ENCODE measurements at regions not wholly inside any gene's neighbourhood (a gene's known extent, or its start where the extent isn't known, plus 50 kb on each side); places are given as distances from the start of the nearest gene placed in this dataset.

DNA sequence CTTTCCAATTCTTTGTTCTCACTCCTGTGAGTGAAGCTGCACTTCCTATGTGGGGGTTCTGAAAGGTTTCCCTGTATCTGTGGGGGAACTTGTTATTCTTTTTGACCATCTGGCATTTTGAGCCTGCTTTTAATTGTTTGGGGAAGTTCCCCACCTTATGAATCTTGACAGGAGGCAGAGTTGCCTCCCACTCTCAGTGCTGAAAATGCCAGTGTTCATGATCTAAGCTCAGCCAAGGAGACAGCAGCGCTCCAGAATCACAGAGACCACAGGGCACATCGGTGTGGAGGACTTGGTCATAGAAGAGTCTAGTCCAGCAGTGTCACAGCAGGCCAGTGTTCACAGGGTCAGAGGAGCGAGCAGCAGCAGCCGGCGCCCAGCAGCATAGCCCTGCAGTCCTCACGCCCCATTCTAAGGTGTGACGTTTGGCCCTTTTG is 63.8 kb upstream of the PRDX6 start:
- WGBS (ENCODE audit: low lambda C conversion rate, missing lambda C conversion rate), result 98% methylated on average over 7 of the region's 7 CpGs
- H3K27ac ChIP-seq, result no peak overlapping the region
- no peak for DNase-seq (ENCODE audit: low spot score)
- no peaks in the 10 kb centered on the region for H3K9me3 ChIP-seq (ENCODE audit: low read depth)
- H3K9me2 ChIP-seq (replicated peaks; ENCODE audit: insufficient read depth), result no peaks in the 10 kb centered on the region
- no peaks in the 10 kb centered on the region for H3K36me3 ChIP-seq (replicated peaks; ENCODE audit: insufficient read depth, low read depth)
- H3K79me2 ChIP-seq, result no peaks in the 10 kb centered on the region
- peaks cover 6% of the 10 kb centered on the region for H3K4me1 ChIP-seq (ENCODE audit: insufficient read depth)
- H3K4me2 ChIP-seq, result no peak overlapping the region
- H2AFZ ChIP-seq, result no peak overlapping the region
- no peaks in the 10 kb centered on the region for H4K20me1 ChIP-seq (ENCODE audit: insufficient read depth, poor library complexity, severe bottlenecking)
- no peak overlapping the region for H3K4me3 ChIP-seq
- H3K27me3 ChIP-seq, result no peaks in the 10 kb centered on the region
- TF ChIP-seq EZH2 (IDR thresholded peaks at IDR 0.05; ENCODE audit: borderline replicate concordance) (no peak), EZH2phosphoT487 (IDR thresholded peaks at IDR 0.05; ENCODE audit: low read depth, severe bottlenecking, unreplicated experiment) (no peak)
- TF ChIP-seq, protein P1, sequence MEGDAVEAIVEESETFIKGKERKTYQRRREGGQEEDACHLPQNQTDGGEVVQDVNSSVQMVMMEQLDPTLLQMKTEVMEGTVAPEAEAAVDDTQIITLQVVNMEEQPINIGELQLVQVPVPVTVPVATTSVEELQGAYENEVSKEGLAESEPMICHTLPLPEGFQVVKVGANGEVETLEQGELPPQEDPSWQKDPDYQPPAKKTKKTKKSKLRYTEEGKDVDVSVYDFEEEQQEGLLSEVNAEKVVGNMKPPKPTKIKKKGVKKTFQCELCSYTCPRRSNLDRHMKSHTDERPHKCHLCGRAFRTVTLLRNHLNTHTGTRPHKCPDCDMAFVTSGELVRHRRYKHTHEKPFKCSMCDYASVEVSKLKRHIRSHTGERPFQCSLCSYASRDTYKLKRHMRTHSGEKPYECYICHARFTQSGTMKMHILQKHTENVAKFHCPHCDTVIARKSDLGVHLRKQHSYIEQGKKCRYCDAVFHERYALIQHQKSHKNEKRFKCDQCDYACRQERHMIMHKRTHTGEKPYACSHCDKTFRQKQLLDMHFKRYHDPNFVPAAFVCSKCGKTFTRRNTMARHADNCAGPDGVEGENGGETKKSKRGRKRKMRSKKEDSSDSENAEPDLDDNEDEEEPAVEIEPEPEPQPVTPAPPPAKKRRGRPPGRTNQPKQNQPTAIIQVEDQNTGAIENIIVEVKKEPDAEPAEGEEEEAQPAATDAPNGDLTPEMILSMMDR (IDR thresholded peaks at IDR 0.05; ENCODE audit: poor library complexity), result no peak

DNA sequence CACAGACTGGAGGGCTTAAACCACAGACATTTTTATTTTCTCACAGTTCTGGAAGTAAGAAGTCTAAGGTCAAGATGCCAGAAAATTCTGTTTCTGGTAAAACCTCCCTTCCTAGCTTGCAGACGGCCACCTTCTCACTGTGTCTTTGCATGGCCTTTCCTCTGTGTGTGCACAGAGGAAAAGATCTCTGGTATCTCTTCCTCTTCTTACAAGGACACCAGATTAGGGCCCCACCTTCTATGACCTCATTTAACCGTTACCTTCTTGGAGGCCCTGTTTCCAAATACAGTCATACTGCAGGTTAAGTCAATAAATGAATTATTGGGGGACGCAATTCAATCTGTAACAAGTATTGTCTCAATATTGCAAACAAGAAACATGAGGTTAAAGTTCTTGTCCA is 63.0 kb upstream of the PRDX6 start:
- DNase-seq (ENCODE audit: low spot score), result no peak
- H4K20me1 ChIP-seq (ENCODE audit: insufficient read depth, poor library complexity, severe bottlenecking), result no peaks in the 10 kb centered on the region
- H3K27ac ChIP-seq, result no peak overlapping the region
- H3K4me1 ChIP-seq (ENCODE audit: insufficient read depth), result peaks cover 6% of the 10 kb centered on the region
- H3K79me2 ChIP-seq, result no peaks in the 10 kb centered on the region
- H2AFZ ChIP-seq, result no peak overlapping the region
- no peak overlapping the region for H3K4me3 ChIP-seq
- H3K27me3 ChIP-seq, result no peaks in the 10 kb centered on the region
- no peaks in the 10 kb centered on the region for H3K9me3 ChIP-seq (ENCODE audit: low read depth)
- H3K4me2 ChIP-seq, result no peak overlapping the region
- no peak for TF ChIP-seq EZH2 (IDR thresholded peaks at IDR 0.05; ENCODE audit: borderline replicate concordance)
- no peak for TF ChIP-seq EZH2phosphoT487 (IDR thresholded peaks at IDR 0.05; ENCODE audit: low read depth, severe bottlenecking, unreplicated experiment)
- TF ChIP-seq, protein P1 (IDR thresholded peaks at IDR 0.05; ENCODE audit: poor library complexity), result no peak
- no peaks in the 10 kb centered on the region for H3K36me3 ChIP-seq (replicated peaks; ENCODE audit: insufficient read depth, low read depth)
- no peaks in the 10 kb centered on the region for H3K9me2 ChIP-seq (replicated peaks; ENCODE audit: insufficient read depth)
- 86% methylated on average over 3 of the region's 3 CpGs for WGBS (ENCODE audit: low lambda C conversion rate, missing lambda C conversion rate)

DNA sequence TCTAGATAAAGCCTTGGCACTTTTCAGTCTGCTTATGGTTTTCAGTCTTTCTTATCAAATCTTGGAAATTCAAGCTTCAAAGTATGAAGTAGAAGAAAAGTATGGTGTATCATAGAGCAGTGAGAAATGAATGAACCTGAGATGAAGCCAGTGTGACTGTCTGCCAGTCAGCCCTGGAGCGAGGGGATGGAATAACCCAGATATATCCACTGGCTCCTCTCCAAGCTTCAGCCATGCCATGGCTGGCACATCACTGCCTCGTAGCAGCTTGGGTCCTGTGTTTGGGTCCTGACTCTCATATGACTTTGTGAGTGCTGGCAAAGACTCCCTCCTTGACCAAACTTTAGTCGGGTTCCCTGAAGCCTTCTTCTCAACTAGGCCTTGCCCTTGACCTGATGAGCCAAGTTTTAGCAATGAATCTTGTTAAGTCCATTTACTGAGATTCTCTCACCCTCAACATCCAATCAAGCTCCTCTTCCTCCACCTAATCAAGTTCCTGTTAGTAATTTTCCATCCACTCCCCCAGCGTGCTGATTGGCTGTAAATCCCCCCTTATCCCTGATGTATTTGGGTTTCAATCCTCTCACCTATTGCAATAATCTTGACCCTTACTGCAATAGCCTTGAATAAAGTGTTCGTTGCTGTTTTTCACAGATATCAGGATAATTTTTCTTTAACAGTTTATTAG is 62.5 kb upstream of the PRDX6 start:
- Histone ChIP-seq H3K36me3 (replicated peaks; ENCODE audit: insufficient read depth, low read depth) (no peaks in the 10 kb centered on the region), H2AFZ (no peak overlapping the region), H3K4me3 (no peak overlapping the region), H3K27ac (no peak overlapping the region), H3K79me2 (no peaks in the 10 kb centered on the region), H3K4me2 (no peak overlapping the region), H3K4me1 (ENCODE audit: insufficient read depth) (peaks cover 6% of the 10 kb centered on the region), H4K20me1 (ENCODE audit: insufficient read depth, poor library complexity, severe bottlenecking) (no peaks in the 10 kb centered on the region), H3K9me3 (ENCODE audit: low read depth) (no peaks in the 10 kb centered on the region), H3K9me2 (replicated peaks; ENCODE audit: insufficient read depth) (no peaks in the 10 kb centered on the region), H3K27me3 (no peaks in the 10 kb centered on the region)
- no peak for DNase-seq (ENCODE audit: low spot score)
- 90% methylated on average over 5 of the region's 5 CpGs for WGBS (ENCODE audit: low lambda C conversion rate, missing lambda C conversion rate)
- TF ChIP-seq EZH2 (IDR thresholded peaks at IDR 0.05; ENCODE audit: borderline replicate concordance) (no peak), EZH2phosphoT487 (IDR thresholded peaks at IDR 0.05; ENCODE audit: low read depth, severe bottlenecking, unreplicated experiment) (no peak)
- TF ChIP-seq, protein P1 (IDR thresholded peaks at IDR 0.05; ENCODE audit: poor library complexity), result no peak
